HCT116 (cell line): ENCODE measurements at regions not wholly inside any gene's neighbourhood (a gene's known extent, or its start where the extent isn't known, plus 50 kb on each side); places are given as distances from the start of the nearest gene placed in this dataset.

Experiments used
- ATAC-seq: fragments of 200-7000 bp; cut with Tn5 transposase; 2 replicates; pipeline ENCODE4 v1.9.1; 2020; ENCODE audit warnings: mild to moderate bottlenecking, moderate library complexity
- BruUV-seq: library from RNA; stranded (reverse); fragments of 400-500 nt; replicated peaks from 2 replicates; lab custom pipeline; 2021; lab: Mats Ljungman, UMichigan
- CTCF ChIA-PET: fragments of 300-600 bp; sonication (Branson Sonifier 250); formaldehyde crosslinking; loops from one replicate; lab custom pipeline; 2021; ENCODE audit warnings: antibody characterized with exemption; lab: Charles Lee
- POLR2A ChIA-PET: fragments of 300-600, 350-600 bp; sonication (Branson Sonifier 250); formaldehyde crosslinking; loops from one replicate; lab custom pipeline; 2021; ENCODE audit warnings: antibody characterized with exemption; lab: Charles Lee
- RAD21 ChIA-PET, 2 experiments: fragments of 300-600 bp; sonication (Branson Sonifier 250); formaldehyde crosslinking; loops; one replicate each; lab custom pipeline; 2023; ENCODE audit warnings: low total read pairs in 2 of 2; ENCODE audit not compliant: uncharacterized antibody in 2 of 2, unreplicated experiment in 2 of 2, low non-redundant PET in 1 of 2; lab: Charles Lee
- DNase-seq: peaks from one replicate; pipeline ENCODE4 v3.0.0-alpha.2; 2010; ENCODE audit warnings: low read depth, low spot score
- H2AFZ ChIP-seq: fragments of 200-600 bp; shearing (Covaris generic), sonication (generic); 2 replicates; pipeline ENCODE4 v1.6.1; 2017; ENCODE audit warnings: low read depth, mixed run types, mixed read lengths, antibody characterized with exemption, low read length; ENCODE audit not compliant: poor library complexity, severe bottlenecking
- H3K27ac ChIP-seq: 2 replicates; pipeline ENCODE4 v1.5.1; 2012; ENCODE audit warnings: low read depth, low read length
- H3K27me3 ChIP-seq: fragments of 200-600 bp; sonication (generic); 2 replicates; pipeline ENCODE4 v1.6.1; 2016; ENCODE audit warnings: mixed run types, low read length, mixed read lengths; ENCODE audit not compliant: insufficient read depth
- H3K36me3 ChIP-seq, 2 experiments: fragments of 200-500 bp in 1 of 2; fragments of 200-600 bp in 1 of 2; sonication (Bioruptor generic) in 1 of 2; sonication (generic) in 1 of 2; 2 replicates each; pipeline versions ENCODE4 v1.5.1 to v1.6.1; 2014 to 2016; ENCODE audit warnings: low read length in 2 of 2, inconsistent platforms in 1 of 2, mixed read lengths in 1 of 2, mixed run types in 1 of 2; ENCODE audit not compliant: insufficient read depth in 2 of 2, control insufficient read depth in 1 of 2
- H3K4me1 ChIP-seq, 2 experiments: fragments of 200-600 bp in 1 of 2; sonication (generic) in 1 of 2; 2 replicates each; pipeline versions ENCODE4 v1.5.1 to v1.6.1; 2012 to 2017; ENCODE audit warnings: low read length in 2 of 2, inconsistent platforms in 1 of 2, mild to moderate bottlenecking in 1 of 2, mixed read lengths in 1 of 2, mixed run types in 1 of 2, moderate library complexity in 1 of 2; ENCODE audit not compliant: insufficient read depth in 2 of 2, control insufficient read depth in 1 of 2
- H3K4me2 ChIP-seq: fragments of 200-600 bp; sonication (generic); 2 replicates; pipeline ENCODE4 v1.6.1; 2017; ENCODE audit warnings: mixed run types, low read length, mixed read lengths
- H3K4me3 ChIP-seq, 2 experiments: fragments of 200-600 bp in 1 of 2; sonication (generic) in 1 of 2; replicated peaks in 1 of 2; 2 replicates each; pipeline ENCODE4 v1.5.1; 2011 to 2016; ENCODE audit warnings: low read length in 2 of 2, control low read depth in 1 of 2, low read depth in 1 of 2, mild to moderate bottlenecking in 1 of 2, mixed read lengths in 1 of 2, mixed run types in 1 of 2
- H3K79me2 ChIP-seq: fragments of 200-600 bp; sonication (generic); 2 replicates; pipeline ENCODE4 v1.6.1; 2017; ENCODE audit warnings: mild to moderate bottlenecking, mixed run types, low read length, moderate library complexity, mixed read lengths; ENCODE audit not compliant: insufficient read depth
- H3K9ac ChIP-seq: fragments of 200-600 bp; sonication (generic); 2 replicates; pipeline ENCODE4 v1.6.1; 2016; ENCODE audit warnings: low read length, mixed read lengths
- H3K9me2 ChIP-seq: fragments of 200-600 bp; sonication (generic), shearing (Covaris generic); 2 replicates; pipeline ENCODE4 v1.6.1; 2017; ENCODE audit warnings: mixed run types, mild to moderate bottlenecking, moderate library complexity; ENCODE audit not compliant: insufficient read depth
- H3K9me3 ChIP-seq, 2 experiments: fragments of 200-500 bp in 1 of 2; fragments of 200-600 bp in 1 of 2; sonication (Bioruptor generic) in 1 of 2; sonication (generic) in 1 of 2; 2 replicates each; pipeline ENCODE4 v1.6.1; 2014 to 2017; ENCODE audit warnings: low read length in 2 of 2, mixed read lengths in 2 of 2, inconsistent platforms in 1 of 2, low read depth in 1 of 2, mild to moderate bottlenecking in 1 of 2, mixed run types in 1 of 2, moderate library complexity in 1 of 2; ENCODE audit not compliant: control insufficient read depth in 1 of 2, insufficient read depth in 1 of 2
- H4K20me1 ChIP-seq: fragments of 200-600 bp; sonication (generic), shearing (Covaris generic); 2 replicates; pipeline ENCODE4 v1.6.1; 2017; ENCODE audit warnings: mixed run types, mild to moderate bottlenecking, moderate library complexity; ENCODE audit not compliant: insufficient read depth
- ATF3 ChIP-seq: IDR thresholded peaks from 2 replicates; pipeline ENCODE4 v1.6.1; 2012
- CBX3 ChIP-seq: IDR thresholded peaks from 2 replicates; pipeline ENCODE4 v1.6.1; 2012; ENCODE audit warnings: low read depth
- ELF1 ChIP-seq: IDR thresholded peaks from 2 replicates; pipeline ENCODE4 v1.6.1; 2012; ENCODE audit warnings: low read depth, borderline replicate concordance
- EZH2 ChIP-seq: fragments of 200-600 bp; sonication (generic); IDR thresholded peaks from 2 replicates; pipeline ENCODE4 v1.6.1; 2017; ENCODE audit warnings: antibody characterized with exemption, mixed run types
- EZH2phosphoT487 ChIP-seq: fragments of 200-600 bp; IDR thresholded peaks from 2 replicates; pipeline ENCODE4 v1.6.1; 2018; ENCODE audit warnings: antibody characterized with exemption, borderline replicate concordance
- POLR2A ChIP-seq: IDR thresholded peaks from 2 replicates; pipeline ENCODE4 v1.7.0; 2011; ENCODE audit warnings: borderline replicate concordance; ENCODE audit not compliant: insufficient read depth, insufficient read length; ENCODE audit errors: extremely low read depth
- POLR2AphosphoS5 ChIP-seq: IDR thresholded peaks from 2 replicates; pipeline ENCODE4 v1.6.1; 2011; ENCODE audit warnings: mild to moderate bottlenecking, low read depth, low read length, moderate library complexity
- RAD21 ChIP-seq: IDR thresholded peaks from 2 replicates; pipeline ENCODE4 v1.6.1; 2012; ENCODE audit warnings: low read depth, mild to moderate bottlenecking
- REST ChIP-seq: IDR thresholded peaks from 2 replicates; pipeline ENCODE4 v1.6.1; 2012; ENCODE audit warnings: low read depth
- SP1 ChIP-seq: IDR thresholded peaks from 2 replicates; pipeline ENCODE4 v1.6.1; 2012; ENCODE audit warnings: low read depth
- intact Hi-C: fragments of 100-400 bp; cut with micrococcal nuclease; formaldehyde crosslinking; loops from 2 replicates; pipeline ENCODE4 v1.10.0; 2022
- TF ChIP-seq, protein P1 (sequence below), 3 experiments: fragments of 200-600 bp in 1 of 3; sonication (generic) in 1 of 3; IDR thresholded peaks in 2 of 3; conservative IDR thresholded peaks in 1 of 3; 2 replicates each; pipeline ENCODE4 v1.5.1; 2012 to 2017; ENCODE audit warnings: low read depth in 2 of 3, low read length in 2 of 3, antibody characterized with exemption in 1 of 3, borderline replicate concordance in 1 of 3, control low read depth in 1 of 3, mild to moderate bottlenecking in 1 of 3, mixed read lengths in 1 of 3, mixed run types in 1 of 3, moderate library complexity in 1 of 3; ENCODE audit not compliant: insufficient read depth in 1 of 3
- TF ChIP-seq, protein P2 (sequence below): IDR thresholded peaks from 2 replicates; pipeline ENCODE4 v1.6.1; 2011; ENCODE audit warnings: mild to moderate bottlenecking, low read length, moderate library complexity; ENCODE audit not compliant: insufficient replicate concordance; ENCODE audit errors: extremely low read depth

DNA sequence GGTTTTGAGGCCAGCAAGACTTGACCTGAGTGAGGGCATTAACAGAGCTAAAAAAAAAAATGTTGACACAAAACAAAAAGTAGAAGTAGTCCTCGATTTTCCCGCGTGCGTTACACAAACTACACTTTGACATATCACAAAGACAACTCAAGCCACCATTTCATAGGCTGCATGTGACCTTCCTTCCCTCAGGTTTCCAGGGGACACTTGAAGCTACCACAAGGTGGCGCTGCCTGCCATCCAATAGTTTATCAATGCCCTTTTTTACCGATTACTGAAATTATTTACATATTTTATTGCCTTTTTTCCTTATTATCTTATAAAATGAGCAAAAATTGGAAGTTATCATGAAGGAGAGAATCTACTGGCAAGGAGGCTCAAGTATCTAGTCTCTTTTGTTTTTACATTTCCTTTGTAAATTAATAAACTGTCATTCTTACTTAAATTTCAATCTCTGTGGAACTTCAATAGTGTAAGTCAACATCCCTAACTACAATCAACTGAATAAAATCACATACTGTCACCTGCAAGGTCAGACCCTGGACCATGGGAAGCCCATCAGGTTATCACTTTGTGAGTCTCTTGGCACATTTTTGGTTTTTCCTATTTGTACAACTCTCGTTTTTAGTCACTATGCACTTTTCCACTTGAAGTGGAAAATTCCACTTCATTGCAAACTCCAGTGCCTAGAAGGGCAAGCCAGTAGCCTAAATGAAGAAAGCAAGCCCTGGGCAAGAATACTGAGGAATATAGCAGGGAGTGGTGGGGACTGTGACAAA lies 84.6 kb upstream of the CPSF6 start (continued):
- TF ChIP-seq REST: no peak
- no peak for TF ChIP-seq EZH2phosphoT487
- TF ChIP-seq ATF3: no peak

DNA sequence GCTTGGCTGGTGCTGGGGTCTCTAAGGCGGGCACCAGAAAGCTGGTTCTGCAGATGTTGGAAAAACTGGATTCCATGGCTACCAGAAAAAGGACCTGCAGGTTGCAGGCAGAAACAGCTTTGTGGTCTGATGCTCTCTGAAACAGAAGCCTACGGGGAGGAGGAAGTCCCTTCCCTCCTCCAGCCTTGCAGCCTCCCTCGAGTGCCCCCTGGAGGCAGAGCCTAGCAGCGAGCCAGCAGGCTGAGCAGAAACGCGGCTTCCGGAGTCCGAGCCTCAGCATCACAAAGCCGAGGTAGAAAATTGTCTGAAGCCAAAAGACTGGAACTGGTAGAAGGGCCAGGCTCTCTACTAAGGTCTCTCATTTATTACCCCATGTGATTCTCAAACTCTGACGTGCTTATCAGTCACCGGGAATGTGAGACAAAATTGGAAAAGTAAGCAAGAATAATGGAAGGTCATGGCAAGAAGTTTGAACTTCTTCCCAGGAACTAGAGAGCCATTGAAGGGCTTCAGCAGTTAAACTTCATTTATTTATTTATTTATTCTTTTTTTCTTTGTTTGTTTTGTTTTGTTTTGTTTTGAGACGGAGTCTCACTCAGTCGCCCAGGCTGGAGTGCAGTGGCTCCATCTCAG lies 82.2 kb upstream of the CPSF6 start:
- intact Hi-C loops: loop anchor here (2.0 to 10.0 kb wide), 6 partner anchors 98 to 935 kb away; partner anchors contain the start of gene YEATS4
- POLR2A ChIA-PET: interaction anchor here (1.8 kb wide), 1 partner anchor 15 kb away, joined by 4 read pairs; no protein-coding TSS in a partner anchor

More for the DNA sequence above, 82.2 kb upstream of the CPSF6 start:
- TF ChIP-seq ELF1 (peak; percentile 30; the same call in 1 of the 2 replicates), POLR2AphosphoS5 (peak; percentile 30; the same call in 1 of the 2 replicates), CBX3 (peak; percentile 74; the same call in 1 of the 2 replicates), RAD21 (peak; percentile 64), EZH2 (no peak), POLR2A (no peak), SP1 (no peak)
- TF ChIP-seq, protein P1, sequence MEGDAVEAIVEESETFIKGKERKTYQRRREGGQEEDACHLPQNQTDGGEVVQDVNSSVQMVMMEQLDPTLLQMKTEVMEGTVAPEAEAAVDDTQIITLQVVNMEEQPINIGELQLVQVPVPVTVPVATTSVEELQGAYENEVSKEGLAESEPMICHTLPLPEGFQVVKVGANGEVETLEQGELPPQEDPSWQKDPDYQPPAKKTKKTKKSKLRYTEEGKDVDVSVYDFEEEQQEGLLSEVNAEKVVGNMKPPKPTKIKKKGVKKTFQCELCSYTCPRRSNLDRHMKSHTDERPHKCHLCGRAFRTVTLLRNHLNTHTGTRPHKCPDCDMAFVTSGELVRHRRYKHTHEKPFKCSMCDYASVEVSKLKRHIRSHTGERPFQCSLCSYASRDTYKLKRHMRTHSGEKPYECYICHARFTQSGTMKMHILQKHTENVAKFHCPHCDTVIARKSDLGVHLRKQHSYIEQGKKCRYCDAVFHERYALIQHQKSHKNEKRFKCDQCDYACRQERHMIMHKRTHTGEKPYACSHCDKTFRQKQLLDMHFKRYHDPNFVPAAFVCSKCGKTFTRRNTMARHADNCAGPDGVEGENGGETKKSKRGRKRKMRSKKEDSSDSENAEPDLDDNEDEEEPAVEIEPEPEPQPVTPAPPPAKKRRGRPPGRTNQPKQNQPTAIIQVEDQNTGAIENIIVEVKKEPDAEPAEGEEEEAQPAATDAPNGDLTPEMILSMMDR (IDR thresholded peaks at IDR 0.05 in 2 of 3, conservative IDR thresholded peaks at IDR 0.05 in 1 of 3; ENCODE audit: borderline replicate concordance in 1 of 3, insufficient read depth in 1 of 3, low read depth in 2 of 3, low read length in 2 of 3): peak; percentile 72 to 99 (median 95)
- TF ChIP-seq, protein P2, sequence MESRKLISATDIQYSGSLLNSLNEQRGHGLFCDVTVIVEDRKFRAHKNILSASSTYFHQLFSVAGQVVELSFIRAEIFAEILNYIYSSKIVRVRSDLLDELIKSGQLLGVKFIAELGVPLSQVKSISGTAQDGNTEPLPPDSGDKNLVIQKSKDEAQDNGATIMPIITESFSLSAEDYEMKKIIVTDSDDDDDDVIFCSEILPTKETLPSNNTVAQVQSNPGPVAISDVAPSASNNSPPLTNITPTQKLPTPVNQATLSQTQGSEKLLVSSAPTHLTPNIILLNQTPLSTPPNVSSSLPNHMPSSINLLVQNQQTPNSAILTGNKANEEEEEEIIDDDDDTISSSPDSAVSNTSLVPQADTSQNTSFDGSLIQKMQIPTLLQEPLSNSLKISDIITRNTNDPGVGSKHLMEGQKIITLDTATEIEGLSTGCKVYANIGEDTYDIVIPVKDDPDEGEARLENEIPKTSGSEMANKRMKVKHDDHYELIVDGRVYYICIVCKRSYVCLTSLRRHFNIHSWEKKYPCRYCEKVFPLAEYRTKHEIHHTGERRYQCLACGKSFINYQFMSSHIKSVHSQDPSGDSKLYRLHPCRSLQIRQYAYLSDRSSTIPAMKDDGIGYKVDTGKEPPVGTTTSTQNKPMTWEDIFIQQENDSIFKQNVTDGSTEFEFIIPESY: no peak
- no peaks in the 10 kb centered on the region for H3K79me2 ChIP-seq
- no peaks in the 10 kb centered on the region for H3K9me3 ChIP-seq
- peak overlapping the region; percentile 69 for H3K4me2 ChIP-seq
- no peak overlapping the region for H3K27ac ChIP-seq
- peak overlapping the region in 1 of 2 experiments; percentile 32; a peak in 2 of 4 replicates for H3K4me3 ChIP-seq
- no TSS peak for BruUV-seq
- peaks cover 3 to 4% of the 10 kb centered on the region in 2 experiments; a peak in 3 of 4 replicates for H3K4me1 ChIP-seq
- CTCF ChIA-PET: interaction anchor here (0.6 to 2.0 kb wide), 6 partner anchors 11 to 1516 kb away, joined by 3 to 9 read pairs (median 4); no protein-coding TSS in a partner anchor
- RAD21 ChIA-PET: interaction anchor here in 1 of 2 experiments (0.7 kb wide), 1 partner anchor 370 kb away, joined by 4 read pairs; no protein-coding TSS in a partner anchor
- H3K36me3 ChIP-seq: no peaks in the 10 kb centered on the region
- ATAC-seq: peak; percentile 96
- peak overlapping the region; percentile 98 for H2AFZ ChIP-seq
- H3K9me2 ChIP-seq: no peaks in the 10 kb centered on the region
- peak; percentile 69 for DNase-seq
- H3K27me3 ChIP-seq: no peaks in the 10 kb centered on the region
- H4K20me1 ChIP-seq: no peaks in the 10 kb centered on the region
- no peak overlapping the region for H3K9ac ChIP-seq
